ENCODE measurements at regions not wholly inside any gene's neighbourhood (a gene's known extent, or its start where the extent isn't known, plus 50 kb on each side); places are given as distances from the start of the nearest gene placed in this dataset.

GRCh38 chr18:70981400-70982140 lies 692.7 kb downstream of the SOCS6 start:
- no peak for TF ChIP-seq POLR2A (IDR thresholded peaks at IDR 0.05)
- TF ChIP-seq CTCF (IDR thresholded peaks at IDR 0.05), result no peak
